Panc1 (cell line): ENCODE measurements at regions not wholly inside any gene's neighbourhood (a gene's known extent, or its start where the extent isn't known, plus 50 kb on each side); places are given as distances from the start of the nearest gene placed in this dataset.

Experiments used
- ATAC-seq: fragments of 200-7000 bp; cut with Tn5 transposase; 2 replicates; pipeline ENCODE4 v1.9.1; 2020; ENCODE audit warnings: mild to moderate bottlenecking, moderate library complexity
- BruUV-seq: library from RNA; stranded (reverse); fragments of 400-500 nt; replicated peaks from 2 replicates; lab custom pipeline; 2021; lab: Mats Ljungman, UMichigan
- CTCF ChIA-PET: fragments of 300-600 bp; sonication (Branson Sonifier 250); formaldehyde crosslinking; loops from one replicate; lab custom pipeline; 2022; ENCODE audit warnings: antibody characterized with exemption; lab: Charles Lee
- POLR2A ChIA-PET: fragments of 300-600 bp; sonication (Branson Sonifier 250); formaldehyde crosslinking; loops from one replicate; lab custom pipeline; 2022; ENCODE audit warnings: antibody characterized with exemption; lab: Charles Lee
- DNase-seq: peaks from one replicate; pipeline ENCODE4 v3.0.0-alpha.2; 2010; ENCODE audit warnings: low read depth, low spot score
- H3K27ac ChIP-seq: 2 replicates; pipeline ENCODE4 v1.5.1; 2011; ENCODE audit warnings: mild to moderate bottlenecking, low read length, inconsistent platforms
- H3K27me3 ChIP-seq: fragments of 200-500 bp; sonication (Bioruptor generic); 2 replicates; pipeline ENCODE4 v1.6.0; 2014; ENCODE audit warnings: low read length, inconsistent platforms; ENCODE audit not compliant: control insufficient read depth, insufficient read depth
- H3K36me3 ChIP-seq: fragments of 200-500 bp; sonication (Bioruptor generic); 2 replicates; pipeline ENCODE4 v1.5.1; 2014; ENCODE audit warnings: inconsistent platforms, mild to moderate bottlenecking, low read length, moderate library complexity; ENCODE audit not compliant: control insufficient read depth, insufficient read depth
- H3K4me1 ChIP-seq: 2 replicates; pipeline ENCODE4 v1.5.1; 2011; ENCODE audit warnings: inconsistent platforms, mild to moderate bottlenecking, low read length, moderate library complexity; ENCODE audit not compliant: control insufficient read depth, insufficient read depth
- H3K4me3 ChIP-seq, 2 experiments: 2 replicates each; pipeline ENCODE4 v1.5.1; 2011 to 2012; ENCODE audit warnings: low read depth in 2 of 2, low read length in 2 of 2, mild to moderate bottlenecking in 2 of 2, inconsistent platforms in 1 of 2, moderate library complexity in 1 of 2
- H3K9me3 ChIP-seq: fragments of 200-500 bp; sonication (Bioruptor generic); 2 replicates; pipeline ENCODE4 v1.5.1; 2014; ENCODE audit warnings: low read depth, mild to moderate bottlenecking, inconsistent platforms, low read length, moderate library complexity; ENCODE audit not compliant: control insufficient read depth, insufficient read depth
- POLR2AphosphoS5 ChIP-seq: IDR thresholded peaks from 2 replicates; pipeline ENCODE4 v1.6.1; 2012; ENCODE audit warnings: mild to moderate bottlenecking, low read depth, low read length, moderate library complexity
- SIN3A ChIP-seq: IDR thresholded peaks from 2 replicates; pipeline ENCODE4 v1.6.1; 2012; ENCODE audit warnings: low read depth, mild to moderate bottlenecking, low read length, moderate library complexity, borderline replicate concordance; ENCODE audit not compliant: insufficient read depth
- TCF7L2 ChIP-seq: IDR thresholded peaks from 2 replicates; pipeline ENCODE4 v1.6.1; 2011; ENCODE audit warnings: mild to moderate bottlenecking, low read depth, low read length, inconsistent platforms
- in situ Hi-C: cut with HindIII; loops from 2 replicates; pipeline ENCODE4 v1.10.0; 2016; ENCODE audit warnings: low sequenced_read_pairs, low pct_unique_long_range_greater_than_20kb
- intact Hi-C: fragments of 100-400 bp; cut with micrococcal nuclease; formaldehyde crosslinking; loops from one replicate; pipeline ENCODE4 v1.10.0; 2022; ENCODE audit not compliant: unreplicated experiment
- TF ChIP-seq, protein P1 (sequence below), 2 experiments: IDR thresholded peaks; 2 replicates each; pipeline ENCODE4 v1.6.1; 2011 to 2012; ENCODE audit warnings: low read depth in 2 of 2, control low read depth in 1 of 2, low read length in 1 of 2, mild to moderate bottlenecking in 1 of 2, moderate library complexity in 1 of 2; ENCODE audit not compliant: insufficient read depth in 1 of 2
- TF ChIP-seq, protein P2 (sequence below): fragments of 450-650 bp; IDR thresholded peaks from 2 replicates; pipeline ENCODE4 v1.5.1; 2017; ENCODE audit warnings: mild to moderate bottlenecking

DNA sequence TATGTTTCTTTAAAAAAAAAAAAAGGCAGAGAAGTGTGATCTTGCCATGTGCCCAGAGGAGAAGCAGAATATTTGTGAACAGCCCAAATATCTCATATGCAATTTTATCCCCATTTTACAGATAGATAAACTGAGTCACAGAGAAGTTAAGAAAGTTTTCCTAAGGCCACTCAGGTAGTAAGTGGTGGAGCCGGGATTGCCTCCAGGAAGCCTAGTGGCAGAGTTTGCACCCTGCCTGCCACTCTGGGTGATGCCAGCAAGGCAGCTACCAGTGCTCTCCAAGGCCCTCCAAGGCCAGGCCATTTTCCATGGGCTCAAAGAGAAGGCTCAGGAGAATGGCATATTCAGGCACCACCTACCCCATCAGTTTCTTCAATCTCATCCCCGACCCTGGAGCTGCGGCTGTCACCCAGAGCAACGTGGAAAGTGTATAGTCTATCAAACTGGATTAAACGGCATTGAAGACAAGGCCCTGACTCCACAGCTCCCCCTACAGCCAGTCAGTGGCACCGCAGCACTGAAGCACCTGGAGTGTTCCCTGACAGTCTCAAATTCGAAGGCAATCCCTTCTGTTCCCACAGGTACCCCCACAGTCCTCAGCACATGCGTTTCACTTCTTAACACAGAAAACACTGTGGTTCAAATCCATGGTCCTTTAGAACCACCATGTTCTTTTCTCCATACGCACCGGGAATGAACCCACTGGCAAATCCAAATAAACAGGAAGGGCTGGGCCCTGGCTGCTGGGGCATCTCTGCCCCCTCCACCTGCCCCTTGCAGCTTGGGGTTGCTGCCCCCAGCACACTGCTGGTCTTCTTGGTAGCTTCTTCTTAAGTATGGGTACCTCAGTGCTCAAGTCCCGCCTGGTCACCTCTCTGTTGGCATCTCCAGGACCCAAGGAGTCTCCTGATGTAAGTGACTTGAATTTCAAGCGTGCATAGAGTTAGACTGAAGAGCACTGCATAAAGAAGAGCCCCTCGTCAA is 175.3 kb downstream of the INHBB start:
- intact Hi-C loops: loop anchor here (5.0 kb wide), 1 partner anchor 156 kb away; no protein-coding TSS in a partner anchor
- Histone ChIP-seq H3K4me3 (no peak overlapping the region), H3K36me3 (no peaks in the 10 kb centered on the region), H3K27ac (no peak overlapping the region), H3K27me3 (peaks cover 3% of the 10 kb centered on the region), H3K4me1 (no peaks in the 10 kb centered on the region; the same call in 1 of the 2 replicates), H3K9me3 (no peaks in the 10 kb centered on the region)
- TF ChIP-seq, protein P1, sequence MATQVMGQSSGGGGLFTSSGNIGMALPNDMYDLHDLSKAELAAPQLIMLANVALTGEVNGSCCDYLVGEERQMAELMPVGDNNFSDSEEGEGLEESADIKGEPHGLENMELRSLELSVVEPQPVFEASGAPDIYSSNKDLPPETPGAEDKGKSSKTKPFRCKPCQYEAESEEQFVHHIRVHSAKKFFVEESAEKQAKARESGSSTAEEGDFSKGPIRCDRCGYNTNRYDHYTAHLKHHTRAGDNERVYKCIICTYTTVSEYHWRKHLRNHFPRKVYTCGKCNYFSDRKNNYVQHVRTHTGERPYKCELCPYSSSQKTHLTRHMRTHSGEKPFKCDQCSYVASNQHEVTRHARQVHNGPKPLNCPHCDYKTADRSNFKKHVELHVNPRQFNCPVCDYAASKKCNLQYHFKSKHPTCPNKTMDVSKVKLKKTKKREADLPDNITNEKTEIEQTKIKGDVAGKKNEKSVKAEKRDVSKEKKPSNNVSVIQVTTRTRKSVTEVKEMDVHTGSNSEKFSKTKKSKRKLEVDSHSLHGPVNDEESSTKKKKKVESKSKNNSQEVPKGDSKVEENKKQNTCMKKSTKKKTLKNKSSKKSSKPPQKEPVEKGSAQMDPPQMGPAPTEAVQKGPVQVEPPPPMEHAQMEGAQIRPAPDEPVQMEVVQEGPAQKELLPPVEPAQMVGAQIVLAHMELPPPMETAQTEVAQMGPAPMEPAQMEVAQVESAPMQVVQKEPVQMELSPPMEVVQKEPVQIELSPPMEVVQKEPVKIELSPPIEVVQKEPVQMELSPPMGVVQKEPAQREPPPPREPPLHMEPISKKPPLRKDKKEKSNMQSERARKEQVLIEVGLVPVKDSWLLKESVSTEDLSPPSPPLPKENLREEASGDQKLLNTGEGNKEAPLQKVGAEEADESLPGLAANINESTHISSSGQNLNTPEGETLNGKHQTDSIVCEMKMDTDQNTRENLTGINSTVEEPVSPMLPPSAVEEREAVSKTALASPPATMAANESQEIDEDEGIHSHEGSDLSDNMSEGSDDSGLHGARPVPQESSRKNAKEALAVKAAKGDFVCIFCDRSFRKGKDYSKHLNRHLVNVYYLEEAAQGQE (IDR thresholded peaks at IDR 0.05; ENCODE audit: insufficient read depth in 1 of 2, low read depth in 2 of 2, low read length in 1 of 2): no peak
- no peak for TF ChIP-seq POLR2AphosphoS5
- no peak for TF ChIP-seq TCF7L2
- TF ChIP-seq, protein P2, sequence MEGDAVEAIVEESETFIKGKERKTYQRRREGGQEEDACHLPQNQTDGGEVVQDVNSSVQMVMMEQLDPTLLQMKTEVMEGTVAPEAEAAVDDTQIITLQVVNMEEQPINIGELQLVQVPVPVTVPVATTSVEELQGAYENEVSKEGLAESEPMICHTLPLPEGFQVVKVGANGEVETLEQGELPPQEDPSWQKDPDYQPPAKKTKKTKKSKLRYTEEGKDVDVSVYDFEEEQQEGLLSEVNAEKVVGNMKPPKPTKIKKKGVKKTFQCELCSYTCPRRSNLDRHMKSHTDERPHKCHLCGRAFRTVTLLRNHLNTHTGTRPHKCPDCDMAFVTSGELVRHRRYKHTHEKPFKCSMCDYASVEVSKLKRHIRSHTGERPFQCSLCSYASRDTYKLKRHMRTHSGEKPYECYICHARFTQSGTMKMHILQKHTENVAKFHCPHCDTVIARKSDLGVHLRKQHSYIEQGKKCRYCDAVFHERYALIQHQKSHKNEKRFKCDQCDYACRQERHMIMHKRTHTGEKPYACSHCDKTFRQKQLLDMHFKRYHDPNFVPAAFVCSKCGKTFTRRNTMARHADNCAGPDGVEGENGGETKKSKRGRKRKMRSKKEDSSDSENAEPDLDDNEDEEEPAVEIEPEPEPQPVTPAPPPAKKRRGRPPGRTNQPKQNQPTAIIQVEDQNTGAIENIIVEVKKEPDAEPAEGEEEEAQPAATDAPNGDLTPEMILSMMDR: peak; percentile 96
- TF ChIP-seq SIN3A: no peak
- DNase-seq (peak; percentile 15), ATAC-seq (peak; percentile 82)
- in situ Hi-C loops: no loop called here
- POLR2A ChIA-PET: no interaction called here
- no TSS peak for BruUV-seq
- CTCF ChIA-PET: interaction anchor here (0.6 to 1.5 kb wide), 5 partner anchors 9 to 58 kb away, joined by 3 to 4 read pairs (median 3); no protein-coding TSS in a partner anchor

DNA sequence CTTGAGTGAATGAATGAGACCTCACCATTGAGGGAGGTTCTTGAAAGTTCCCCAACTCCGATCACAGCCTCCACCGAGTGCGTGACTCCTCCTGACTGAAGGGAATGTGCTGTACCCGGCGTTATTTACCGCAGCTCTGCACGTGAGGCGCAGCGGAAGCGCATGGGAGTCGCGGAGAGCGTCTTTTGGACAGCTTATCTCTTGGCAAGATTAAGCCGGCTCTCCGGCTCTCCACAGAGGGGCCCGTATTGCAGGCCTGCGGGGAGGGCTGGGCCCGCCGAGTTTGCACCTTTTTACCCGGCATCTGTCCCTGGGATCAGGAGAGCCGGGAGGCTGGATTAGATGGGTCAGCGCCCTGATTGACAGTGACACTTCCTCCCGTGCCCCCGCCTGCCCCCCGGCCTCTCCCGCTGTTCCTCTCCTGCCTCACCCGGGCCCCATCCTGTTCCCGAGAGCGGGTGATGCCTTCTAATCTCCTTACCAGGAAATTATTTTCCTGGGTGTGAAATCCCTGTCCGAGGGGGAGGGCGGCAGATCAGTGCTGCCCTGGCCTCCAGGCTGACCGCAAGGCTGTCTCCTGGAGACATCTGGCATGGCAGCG is 176.3 kb downstream of the INHBB start:
- Histone ChIP-seq H3K27me3 (peaks cover under 1% of the 10 kb centered on the region; the same call in 1 of the 2 replicates), H3K9me3 (no peaks in the 10 kb centered on the region), H3K4me1 (no peaks in the 10 kb centered on the region; the same call in 1 of the 2 replicates), H3K36me3 (no peaks in the 10 kb centered on the region), H3K4me3 (no peak overlapping the region), H3K27ac (no peak overlapping the region)
- in situ Hi-C loops (no loop called here), intact Hi-C loops (loop anchor here (5.0 kb wide), 1 partner anchor 155 kb away; no protein-coding TSS in a partner anchor)
- no TSS peak for BruUV-seq
- CTCF ChIA-PET: interaction anchor here (1.5 kb wide), 1 partner anchor 14 kb away, joined by 3 read pairs; no protein-coding TSS in a partner anchor
- POLR2A ChIA-PET: no interaction called here
- no peak for DNase-seq
- TF ChIP-seq, protein P2: no peak
- TF ChIP-seq TCF7L2 (no peak), POLR2AphosphoS5 (no peak), SIN3A (no peak)
- TF ChIP-seq, protein P1 (IDR thresholded peaks at IDR 0.05; ENCODE audit: insufficient read depth in 1 of 2, low read depth in 2 of 2, low read length in 1 of 2): no peak
- no peak for ATAC-seq
